Cardiac muscle cell (in vitro differentiated cells and primary cell): ENCODE measurements at regions not wholly inside any gene's neighbourhood (a gene's known extent, or its start where the extent isn't known, plus 50 kb on each side); places are given as distances from the start of the nearest gene placed in this dataset.
A peak's percentile ranks its signal among the peaks of the same experiment; 100 is the strongest.

Experiments
- DNase-seq, 2 donors: peaks; one replicate each; pipeline versions ENCODE4 v3.0.0 to v3.0.0-alpha.2; 2010 to 2017; ENCODE audit warnings: low read depth in 1 of 2, low spot score in 1 of 2
- H3K27ac ChIP-seq: fragments of 200-600 bp; sonication (generic); 2 replicates; pipeline ENCODE4 v1.5.1; 2016
- H3K27me3 ChIP-seq: fragments of 200-600 bp; sonication (generic); 2 replicates; pipeline ENCODE4 v1.6.0; 2016; ENCODE audit warnings: control low read depth
- H3K36me3 ChIP-seq: fragments of 200-600 bp; sonication (generic); 2 replicates; pipeline ENCODE4 v1.5.1; 2016; ENCODE audit warnings: control low read depth
- H3K4me1 ChIP-seq: fragments of 200-600 bp; sonication (generic); 2 replicates; pipeline ENCODE4 v1.8.1; 2017; ENCODE audit warnings: low read depth, mild to moderate bottlenecking, mixed run types
- H3K4me3 ChIP-seq: fragments of 200-600 bp; sonication (generic); 2 replicates; pipeline ENCODE4 v1.5.1; 2016; ENCODE audit warnings: mild to moderate bottlenecking
- H3K9me3 ChIP-seq: fragments of 200-600 bp; sonication (generic); 2 replicates; pipeline ENCODE4 v1.5.1; 2017; ENCODE audit warnings: low read depth, mild to moderate bottlenecking, control low read depth
- TF ChIP-seq, protein P1 (sequence below): IDR thresholded peaks from 2 replicates; pipeline ENCODE4 v1.5.1; 2012; ENCODE audit warnings: low read depth, mild to moderate bottlenecking, low read length

DNA sequence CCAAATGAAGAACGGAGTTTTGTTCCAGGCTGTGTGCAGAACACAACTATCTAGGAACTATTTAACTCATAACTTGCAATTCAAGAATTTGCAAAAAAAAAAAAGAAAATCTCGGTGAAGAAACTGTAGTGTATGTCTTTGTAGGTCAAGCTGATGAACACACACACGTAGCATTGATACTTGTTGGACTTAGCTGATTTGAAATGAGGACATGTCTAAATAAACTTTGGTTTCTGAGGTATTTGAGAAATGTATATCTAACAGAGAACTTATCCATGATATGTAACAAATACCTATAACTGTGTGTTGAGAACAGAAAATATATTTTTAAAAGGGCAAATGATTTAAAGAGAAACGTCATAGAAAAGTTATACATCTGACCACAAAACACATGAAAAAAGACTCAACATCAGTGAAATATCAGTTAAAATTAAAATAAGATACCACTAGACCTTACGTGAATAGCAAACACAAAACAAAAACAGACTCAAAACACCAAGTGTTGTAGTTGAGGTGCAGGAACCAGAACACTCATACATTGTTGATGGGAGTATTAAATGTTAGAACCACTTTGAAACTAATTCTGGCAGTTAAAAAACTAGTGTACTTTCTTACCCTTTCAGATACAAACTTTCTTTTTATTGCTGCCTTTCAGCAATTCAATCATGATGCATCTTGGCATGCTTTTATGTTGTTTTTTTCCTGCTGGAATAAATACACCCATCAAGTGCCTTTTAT is 1535.8 kb upstream of the PCDH10 start:
- no peaks in the 10 kb centered on the region for H3K27me3 ChIP-seq
- H3K4me3 ChIP-seq, result no peak overlapping the region
- TF ChIP-seq, protein P1, sequence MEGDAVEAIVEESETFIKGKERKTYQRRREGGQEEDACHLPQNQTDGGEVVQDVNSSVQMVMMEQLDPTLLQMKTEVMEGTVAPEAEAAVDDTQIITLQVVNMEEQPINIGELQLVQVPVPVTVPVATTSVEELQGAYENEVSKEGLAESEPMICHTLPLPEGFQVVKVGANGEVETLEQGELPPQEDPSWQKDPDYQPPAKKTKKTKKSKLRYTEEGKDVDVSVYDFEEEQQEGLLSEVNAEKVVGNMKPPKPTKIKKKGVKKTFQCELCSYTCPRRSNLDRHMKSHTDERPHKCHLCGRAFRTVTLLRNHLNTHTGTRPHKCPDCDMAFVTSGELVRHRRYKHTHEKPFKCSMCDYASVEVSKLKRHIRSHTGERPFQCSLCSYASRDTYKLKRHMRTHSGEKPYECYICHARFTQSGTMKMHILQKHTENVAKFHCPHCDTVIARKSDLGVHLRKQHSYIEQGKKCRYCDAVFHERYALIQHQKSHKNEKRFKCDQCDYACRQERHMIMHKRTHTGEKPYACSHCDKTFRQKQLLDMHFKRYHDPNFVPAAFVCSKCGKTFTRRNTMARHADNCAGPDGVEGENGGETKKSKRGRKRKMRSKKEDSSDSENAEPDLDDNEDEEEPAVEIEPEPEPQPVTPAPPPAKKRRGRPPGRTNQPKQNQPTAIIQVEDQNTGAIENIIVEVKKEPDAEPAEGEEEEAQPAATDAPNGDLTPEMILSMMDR, result no peak
- no peak for DNase-seq
- H3K27ac ChIP-seq, result no peak overlapping the region
- no peaks in the 10 kb centered on the region for H3K9me3 ChIP-seq
- no peaks in the 10 kb centered on the region for H3K36me3 ChIP-seq
- no peaks in the 10 kb centered on the region for H3K4me1 ChIP-seq

DNA sequence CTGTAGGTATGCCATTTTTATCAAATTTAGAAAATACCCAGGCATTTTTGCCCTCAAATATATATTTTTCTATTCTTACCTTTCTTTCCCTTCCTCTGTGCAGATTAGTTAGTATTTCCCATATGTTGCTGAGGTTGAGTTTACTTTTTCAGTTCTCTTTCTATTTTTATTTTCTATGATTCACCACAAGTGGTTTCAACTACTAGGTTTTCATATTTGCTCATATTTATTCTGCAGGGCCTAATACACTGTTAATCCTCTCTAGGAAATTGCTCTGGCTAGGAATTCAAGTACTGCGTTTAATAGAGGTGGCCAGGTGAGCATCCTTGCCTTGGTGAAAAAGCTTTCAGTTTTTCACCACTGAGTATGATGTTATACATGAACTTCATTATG is 1535.3 kb upstream of the PCDH10 start:
- H3K27me3 ChIP-seq, result no peaks in the 10 kb centered on the region
- TF ChIP-seq, protein P1, result no peak
- H3K36me3 ChIP-seq, result no peaks in the 10 kb centered on the region
- no peak overlapping the region for H3K4me3 ChIP-seq
- H3K9me3 ChIP-seq, result no peaks in the 10 kb centered on the region
- no peak overlapping the region for H3K27ac ChIP-seq
- H3K4me1 ChIP-seq, result no peaks in the 10 kb centered on the region
- no peak for DNase-seq

DNA sequence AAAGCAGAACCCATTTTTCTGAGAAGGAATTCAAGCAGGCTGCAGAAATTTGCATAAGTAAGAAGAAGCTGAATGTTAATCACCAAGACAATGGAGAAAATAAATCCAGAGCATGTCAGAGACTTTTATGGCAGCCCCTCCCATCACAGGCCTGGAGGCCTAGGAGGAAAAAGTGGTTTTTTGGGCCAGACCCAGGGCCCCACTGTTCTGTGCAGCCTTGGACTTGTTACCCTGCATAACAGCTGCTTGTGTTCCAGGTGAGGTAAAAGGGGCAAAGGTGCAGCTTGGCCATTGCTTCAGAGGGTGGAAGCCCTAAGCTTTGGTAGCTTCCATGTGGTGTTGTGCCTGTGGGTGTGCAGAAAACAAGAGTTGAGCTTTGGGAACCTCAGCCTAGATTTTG is 1516.2 kb upstream of the PCDH10 start:
- H3K9me3 ChIP-seq, result no peaks in the 10 kb centered on the region
- H3K27ac ChIP-seq, result no peak overlapping the region
- no peak for DNase-seq
- no peaks in the 10 kb centered on the region for H3K27me3 ChIP-seq
- H3K4me3 ChIP-seq, result no peak overlapping the region
- H3K4me1 ChIP-seq, result no peaks in the 10 kb centered on the region
- H3K36me3 ChIP-seq, result no peaks in the 10 kb centered on the region
- TF ChIP-seq, protein P1, result no peak

- no peaks in the 10 kb centered on the region for H3K4me1 ChIP-seq
- DNase-seq, result no peak
- TF ChIP-seq, protein P1, result no peak
These were observed 1513.9 kb upstream of the PCDH10 start for GRCh38 chr4:131635191-131635590.

GRCh38 chr4:131638781-131639180 is 1510.3 kb upstream of the PCDH10 start:
- Histone ChIP-seq H3K4me3 (no peak overlapping the region), H3K27ac (no peak overlapping the region), H3K36me3 (no peaks in the 10 kb centered on the region), H3K27me3 (no peaks in the 10 kb centered on the region), H3K9me3 (no peaks in the 10 kb centered on the region), H3K4me1 (no peaks in the 10 kb centered on the region)
- TF ChIP-seq, protein P1, result no peak
- no peak for DNase-seq

More at GRCh38 chr4:131635191-131635590, 1513.9 kb upstream of the PCDH10 start:
- Histone ChIP-seq H3K9me3 (no peaks in the 10 kb centered on the region), H3K27me3 (no peaks in the 10 kb centered on the region), H3K4me3 (no peak overlapping the region), H3K36me3 (no peaks in the 10 kb centered on the region), H3K27ac (no peak overlapping the region)

DNA sequence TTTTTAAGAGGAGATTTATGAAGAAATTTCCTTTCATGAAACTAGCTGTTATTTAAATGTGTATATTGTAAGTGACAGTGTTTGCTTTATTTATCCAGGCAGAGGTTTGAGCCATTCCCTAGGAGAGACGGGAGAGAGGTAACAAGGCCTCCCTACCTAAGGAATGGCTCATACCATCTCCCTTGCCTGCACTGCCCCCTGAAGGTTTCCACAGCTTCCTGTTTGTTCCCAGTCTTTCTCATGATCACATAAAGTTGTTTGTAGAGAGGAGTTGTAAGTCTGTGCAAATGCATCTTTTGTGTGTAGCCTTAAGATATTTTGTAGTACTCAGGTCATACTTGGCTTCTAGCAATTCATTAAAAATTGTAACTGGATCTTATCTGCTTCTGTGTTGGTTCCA is 1504.5 kb upstream of the PCDH10 start:
- Histone ChIP-seq H3K4me3 (no peak overlapping the region), H3K9me3 (no peaks in the 10 kb centered on the region), H3K27ac (no peak overlapping the region), H3K36me3 (no peaks in the 10 kb centered on the region), H3K27me3 (no peaks in the 10 kb centered on the region), H3K4me1 (no peaks in the 10 kb centered on the region)
- DNase-seq, result peak; percentile 29 to 76
- TF ChIP-seq, protein P1, result peak; percentile 70
